HEK293 (cell line): ENCODE measurements at regions not wholly inside any gene's neighbourhood (a gene's known extent, or its start where the extent isn't known, plus 50 kb on each side); places are given as distances from the start of the nearest gene placed in this dataset.

Source experiments
- CTCF ChIA-PET: fragments of 350-600 bp; formaldehyde crosslinking; extraction: SDS; loops from one replicate; lab custom pipeline; 2021; ENCODE audit warnings: antibody characterized with exemption; lab: Yijun Ruan, JAX
- POLR2A ChIA-PET: fragments of 300-600 bp; formaldehyde crosslinking; extraction: SDS; loops from one replicate; lab custom pipeline; 2020; ENCODE audit warnings: antibody characterized with exemption, inconsistent platforms; lab: Yijun Ruan, JAX
- H3K27ac ChIP-seq: fragments of 200-500 bp; sonication (Bioruptor generic); 2 replicates; pipeline ENCODE4 v1.5.1; 2014; ENCODE audit warnings: low read depth, low read length, control low read depth, inconsistent platforms; ENCODE audit errors: extremely low read depth
- H3K36me3 ChIP-seq, 2 experiments: fragments of 200-500 bp in 1 of 2; sonication (Bioruptor generic) in 1 of 2; 1 replicate in 1 of 2; 2 replicates in 1 of 2; pipeline ENCODE4 v1.5.1; 2014 to 2017; ENCODE audit warnings: inconsistent platforms in 2 of 2, low read length in 2 of 2; ENCODE audit not compliant: control insufficient read depth in 2 of 2, insufficient read depth in 1 of 2
- H3K4me1 ChIP-seq: fragments of 200-500 bp; sonication (Bioruptor generic); 2 replicates; pipeline ENCODE4 v1.5.1; 2014; ENCODE audit warnings: mild to moderate bottlenecking, low read length, inconsistent platforms; ENCODE audit not compliant: control insufficient read depth, insufficient read depth
- H3K4me3 ChIP-seq: 2 replicates; pipeline ENCODE4 v1.5.1; 2011; ENCODE audit warnings: low read depth, mild to moderate bottlenecking, control low read depth, low read length, moderate library complexity
- H3K9me3 ChIP-seq: fragments of 200-500 bp; sonication (Bioruptor generic); 2 replicates; pipeline ENCODE4 v1.5.1; 2014; ENCODE audit warnings: low read depth, low read length, inconsistent platforms; ENCODE audit not compliant: control insufficient read depth, insufficient read depth
- GLI4 ChIP-seq: fragments of 450-650 bp; formaldehyde crosslinking; IDR thresholded peaks from 2 replicates; pipeline ENCODE4 v1.5.1; 2016; ENCODE audit warnings: missing biosample characterization, missing genetic modification characterization
- HOXC10 ChIP-seq: sonication (generic); formaldehyde crosslinking; IDR thresholded peaks from 2 replicates; pipeline ENCODE4 v1.8.1; 2023; ENCODE audit warnings: mild to moderate bottlenecking, missing genetic modification reagents
- KLF7 ChIP-seq: fragments of 450-650 bp; formaldehyde crosslinking; IDR thresholded peaks from 2 replicates; pipeline ENCODE4 v1.5.1; 2016; ENCODE audit warnings: missing biosample characterization, missing genetic modification characterization, borderline replicate concordance
- KLF8 ChIP-seq: fragments of 450-650 bp; formaldehyde crosslinking; IDR thresholded peaks from 2 replicates; pipeline ENCODE4 v1.5.1; 2016; ENCODE audit warnings: missing biosample characterization, missing genetic modification characterization
- SP2 ChIP-seq: fragments of 450-650 bp; formaldehyde crosslinking; IDR thresholded peaks from 2 replicates; pipeline ENCODE4 v1.5.1; 2016; ENCODE audit warnings: missing biosample characterization, missing genetic modification characterization
- ZIC2 ChIP-seq: fragments of 450-650 bp; formaldehyde crosslinking; IDR thresholded peaks from 2 replicates; pipeline ENCODE4 v1.5.1; 2016; ENCODE audit warnings: missing biosample characterization, missing genetic modification characterization
- ZNF121 ChIP-seq: fragments of 450-650 bp; formaldehyde crosslinking; IDR thresholded peaks from 2 replicates; pipeline ENCODE4 v1.5.1; 2016; ENCODE audit warnings: missing biosample characterization, missing genetic modification characterization
- ZNF140 ChIP-seq: fragments of 450-650 bp; formaldehyde crosslinking; IDR thresholded peaks from 2 replicates; pipeline ENCODE4 v1.5.1; 2016; ENCODE audit warnings: missing biosample characterization, missing genetic modification characterization
- ZNF175 ChIP-seq: fragments of 450-650 bp; formaldehyde crosslinking; IDR thresholded peaks from 2 replicates; pipeline ENCODE4 v1.5.1; 2016; ENCODE audit warnings: missing biosample characterization, missing genetic modification characterization
- ZNF416 ChIP-seq: fragments of 450-650 bp; formaldehyde crosslinking; IDR thresholded peaks from 2 replicates; pipeline ENCODE4 v1.5.1; 2016; ENCODE audit warnings: missing biosample characterization, missing genetic modification characterization
- ZNF560 ChIP-seq: fragments of 450-650 bp; formaldehyde crosslinking; IDR thresholded peaks from 2 replicates; pipeline ENCODE4 v1.5.1; 2017; ENCODE audit warnings: missing biosample characterization, missing genetic modification characterization, borderline replicate concordance
- ZNF561 ChIP-seq: fragments of 450-650 bp; IDR thresholded peaks from 2 replicates; pipeline ENCODE4 v1.5.1; 2018; ENCODE audit warnings: missing biosample characterization, missing genetic modification characterization, borderline replicate concordance
- ZNF596 ChIP-seq: fragments of 450-650 bp; IDR thresholded peaks from 2 replicates; pipeline ENCODE4 v1.5.0; 2018; ENCODE audit warnings: missing biosample characterization, mild to moderate bottlenecking, missing genetic modification characterization, moderate library complexity
- ZNF600 ChIP-seq: fragments of 450-650 bp; formaldehyde crosslinking; IDR thresholded peaks from 2 replicates; pipeline ENCODE4 v1.5.1; 2016; ENCODE audit warnings: missing biosample characterization, missing genetic modification characterization
- ZNF654 ChIP-seq: fragments of 450-650 bp; formaldehyde crosslinking; IDR thresholded peaks from 2 replicates; pipeline ENCODE4 v1.5.1; 2016; ENCODE audit warnings: low read depth, missing biosample characterization, missing genetic modification characterization
- ZNF658 ChIP-seq: fragments of 450-650 bp; formaldehyde crosslinking; IDR thresholded peaks from 2 replicates; pipeline ENCODE4; 2016; ENCODE audit warnings: missing biosample characterization, missing genetic modification characterization
- ZNF747 ChIP-seq: fragments of 450-650 bp; formaldehyde crosslinking; IDR thresholded peaks from 2 replicates; pipeline ENCODE4 v1.5.1; 2016; ENCODE audit warnings: missing biosample characterization, missing genetic modification characterization
- ZSCAN30 ChIP-seq: fragments of 450-650 bp; IDR thresholded peaks from 2 replicates; pipeline ENCODE4 v1.5.1; 2018; ENCODE audit warnings: missing biosample characterization, mild to moderate bottlenecking, missing genetic modification characterization, moderate library complexity
- TF ChIP-seq, protein P1 (sequence below): sonication (generic); formaldehyde crosslinking; IDR thresholded peaks from 2 replicates; pipeline ENCODE4 v1.8.1; 2022; ENCODE audit warnings: mild to moderate bottlenecking, moderate library complexity, missing genetic modification reagents
- TF ChIP-seq, protein P2 (sequence below): fragments of 450-650 bp; formaldehyde crosslinking; IDR thresholded peaks from 2 replicates; pipeline ENCODE4 v1.5.1; 2017; ENCODE audit warnings: missing biosample characterization, missing genetic modification characterization
- TF ChIP-seq, protein P3 (sequence below): fragments of 450-650 bp; formaldehyde crosslinking; IDR thresholded peaks from 2 replicates; pipeline ENCODE4 v1.5.1; 2016; ENCODE audit warnings: missing biosample characterization, missing genetic modification characterization, borderline replicate concordance
- TF ChIP-seq, protein P4 (sequence below): fragments of 450-650 bp; formaldehyde crosslinking; IDR thresholded peaks from 2 replicates; pipeline ENCODE4 v1.5.1; 2016; ENCODE audit warnings: missing biosample characterization, missing genetic modification characterization
- TF ChIP-seq, protein P5 (sequence below): fragments of 450-650 bp; formaldehyde crosslinking; IDR thresholded peaks from 2 replicates; pipeline ENCODE4 v1.5.1; 2016; ENCODE audit warnings: missing biosample characterization, missing genetic modification characterization
- TF ChIP-seq, protein P6 (sequence below): fragments of 450-650 bp; formaldehyde crosslinking; IDR thresholded peaks from 2 replicates; pipeline ENCODE4 v1.5.1; 2016; ENCODE audit warnings: missing biosample characterization, missing genetic modification characterization
- TF ChIP-seq, protein P7 (sequence below): fragments of 450-650 bp; formaldehyde crosslinking; IDR thresholded peaks from 2 replicates; pipeline ENCODE4 v1.5.1; 2016; ENCODE audit warnings: missing biosample characterization, missing genetic modification characterization

DNA sequence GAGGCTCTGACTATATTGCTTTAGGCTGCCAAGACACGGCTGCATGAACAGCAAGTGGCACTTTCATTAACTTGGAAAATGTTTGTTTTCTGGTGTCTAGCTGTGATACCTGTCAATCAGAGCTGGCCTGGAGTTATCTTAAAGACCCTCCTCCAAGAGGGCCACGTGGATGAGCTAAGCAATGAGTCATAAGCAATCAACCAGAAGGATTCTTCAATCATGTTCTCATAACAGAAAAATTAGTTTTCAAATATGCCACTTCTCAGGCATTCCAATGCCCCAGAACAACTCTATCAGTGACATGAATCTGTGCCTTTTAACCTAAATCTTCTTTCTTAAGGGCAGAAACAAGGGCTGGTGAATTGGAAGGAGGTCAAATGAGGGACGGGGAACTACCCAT lies 283.0 kb downstream of the HTR1B start:
- Histone ChIP-seq H3K9me3 (no peaks in the 10 kb centered on the region; the same call in 1 of the 2 replicates), H3K4me3 (no peak overlapping the region), H3K4me1 (no peaks in the 10 kb centered on the region), H3K27ac (no peak overlapping the region), H3K36me3 (no peaks in the 10 kb centered on the region)
- CTCF ChIA-PET: no interaction called here
- POLR2A ChIA-PET: no interaction called here
- no peak for TF ChIP-seq SP2
- TF ChIP-seq, protein P1, sequence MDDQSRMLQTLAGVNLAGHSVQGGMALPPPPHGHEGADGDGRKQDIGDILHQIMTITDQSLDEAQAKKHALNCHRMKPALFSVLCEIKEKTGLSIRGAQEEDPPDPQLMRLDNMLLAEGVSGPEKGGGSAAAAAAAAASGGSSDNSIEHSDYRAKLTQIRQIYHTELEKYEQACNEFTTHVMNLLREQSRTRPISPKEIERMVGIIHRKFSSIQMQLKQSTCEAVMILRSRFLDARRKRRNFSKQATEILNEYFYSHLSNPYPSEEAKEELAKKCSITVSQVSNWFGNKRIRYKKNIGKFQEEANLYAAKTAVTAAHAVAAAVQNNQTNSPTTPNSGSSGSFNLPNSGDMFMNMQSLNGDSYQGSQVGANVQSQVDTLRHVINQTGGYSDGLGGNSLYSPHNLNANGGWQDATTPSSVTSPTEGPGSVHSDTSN (CRISPR knock-in tag): no peak
- TF ChIP-seq HOXC10 (CRISPR knock-in tag): no peak
- TF ChIP-seq ZNF600: no peak
- no peak for TF ChIP-seq ZNF561
- TF ChIP-seq, protein P2, sequence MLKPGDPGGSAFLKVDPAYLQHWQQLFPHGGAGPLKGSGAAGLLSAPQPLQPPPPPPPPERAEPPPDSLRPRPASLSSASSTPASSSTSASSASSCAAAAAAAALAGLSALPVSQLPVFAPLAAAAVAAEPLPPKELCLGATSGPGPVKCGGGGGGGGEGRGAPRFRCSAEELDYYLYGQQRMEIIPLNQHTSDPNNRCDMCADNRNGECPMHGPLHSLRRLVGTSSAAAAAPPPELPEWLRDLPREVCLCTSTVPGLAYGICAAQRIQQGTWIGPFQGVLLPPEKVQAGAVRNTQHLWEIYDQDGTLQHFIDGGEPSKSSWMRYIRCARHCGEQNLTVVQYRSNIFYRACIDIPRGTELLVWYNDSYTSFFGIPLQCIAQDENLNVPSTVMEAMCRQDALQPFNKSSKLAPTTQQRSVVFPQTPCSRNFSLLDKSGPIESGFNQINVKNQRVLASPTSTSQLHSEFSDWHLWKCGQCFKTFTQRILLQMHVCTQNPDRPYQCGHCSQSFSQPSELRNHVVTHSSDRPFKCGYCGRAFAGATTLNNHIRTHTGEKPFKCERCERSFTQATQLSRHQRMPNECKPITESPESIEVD: no peak
- no peak for TF ChIP-seq ZNF175 (tag by site-specific recombination)
- no peak for TF ChIP-seq GLI4 (tag by site-specific recombination)
- no peak for TF ChIP-seq ZNF596
- TF ChIP-seq, protein P3, sequence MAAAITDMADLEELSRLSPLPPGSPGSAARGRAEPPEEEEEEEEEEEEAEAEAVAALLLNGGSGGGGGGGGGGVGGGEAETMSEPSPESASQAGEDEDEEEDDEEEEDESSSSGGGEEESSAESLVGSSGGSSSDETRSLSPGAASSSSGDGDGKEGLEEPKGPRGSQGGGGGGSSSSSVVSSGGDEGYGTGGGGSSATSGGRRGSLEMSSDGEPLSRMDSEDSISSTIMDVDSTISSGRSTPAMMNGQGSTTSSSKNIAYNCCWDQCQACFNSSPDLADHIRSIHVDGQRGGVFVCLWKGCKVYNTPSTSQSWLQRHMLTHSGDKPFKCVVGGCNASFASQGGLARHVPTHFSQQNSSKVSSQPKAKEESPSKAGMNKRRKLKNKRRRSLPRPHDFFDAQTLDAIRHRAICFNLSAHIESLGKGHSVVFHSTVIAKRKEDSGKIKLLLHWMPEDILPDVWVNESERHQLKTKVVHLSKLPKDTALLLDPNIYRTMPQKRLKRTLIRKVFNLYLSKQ (tag by site-specific recombination): no peak
- TF ChIP-seq ZNF658 (tag by site-specific recombination): no peak
- no peak for TF ChIP-seq ZNF654 (tag by site-specific recombination)
- TF ChIP-seq, protein P4, sequence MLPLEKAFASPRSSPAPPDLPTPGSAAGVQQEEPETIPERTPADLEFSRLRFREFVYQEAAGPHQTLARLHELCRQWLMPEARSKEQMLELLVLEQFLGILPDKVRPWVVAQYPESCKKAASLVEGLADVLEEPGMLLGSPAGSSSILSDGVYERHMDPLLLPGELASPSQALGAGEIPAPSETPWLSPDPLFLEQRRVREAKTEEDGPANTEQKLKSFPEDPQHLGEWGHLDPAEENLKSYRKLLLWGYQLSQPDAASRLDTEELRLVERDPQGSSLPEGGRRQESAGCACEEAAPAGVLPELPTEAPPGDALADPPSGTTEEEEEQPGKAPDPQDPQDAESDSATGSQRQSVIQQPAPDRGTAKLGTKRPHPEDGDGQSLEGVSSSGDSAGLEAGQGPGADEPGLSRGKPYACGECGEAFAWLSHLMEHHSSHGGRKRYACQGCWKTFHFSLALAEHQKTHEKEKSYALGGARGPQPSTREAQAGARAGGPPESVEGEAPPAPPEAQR: no peak
- no peak for TF ChIP-seq ZNF747

DNA sequence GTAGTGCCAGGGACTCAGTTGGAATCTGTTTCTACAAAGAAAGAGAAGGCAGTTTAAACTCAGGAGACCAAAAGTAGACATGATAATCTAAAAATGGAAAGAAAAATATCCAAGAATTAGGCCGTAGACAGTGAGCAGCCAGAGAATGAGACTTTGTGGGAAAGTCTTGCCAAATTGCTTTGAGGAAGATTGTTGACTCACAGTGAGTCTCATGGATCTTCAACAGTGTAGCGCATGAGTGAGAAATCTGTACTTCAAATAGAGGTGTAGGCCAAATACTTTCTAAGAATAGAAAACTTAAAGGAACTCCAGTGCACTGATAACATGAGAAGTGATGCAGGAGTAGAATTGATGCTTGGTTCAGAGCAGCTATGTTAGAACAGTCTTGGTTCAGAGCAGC lies 284.5 kb downstream of the HTR1B start:
- H3K4me3 ChIP-seq: no peak overlapping the region
- H3K9me3 ChIP-seq: no peaks in the 10 kb centered on the region; the same call in 1 of the 2 replicates
- ChIA-PET CTCF (no interaction called here), POLR2A (no interaction called here)
- no peaks in the 10 kb centered on the region for H3K4me1 ChIP-seq
- no peaks in the 10 kb centered on the region for H3K36me3 ChIP-seq
- no peak overlapping the region for H3K27ac ChIP-seq
- TF ChIP-seq ZNF121 (tag by site-specific recombination): no peak
- no peak for TF ChIP-seq ZNF140 (tag by site-specific recombination)
- TF ChIP-seq ZSCAN30: no peak
- no peak for TF ChIP-seq ZIC2 (tag by site-specific recombination)
- TF ChIP-seq KLF8 (tag by site-specific recombination): no peak
- TF ChIP-seq, protein P5, sequence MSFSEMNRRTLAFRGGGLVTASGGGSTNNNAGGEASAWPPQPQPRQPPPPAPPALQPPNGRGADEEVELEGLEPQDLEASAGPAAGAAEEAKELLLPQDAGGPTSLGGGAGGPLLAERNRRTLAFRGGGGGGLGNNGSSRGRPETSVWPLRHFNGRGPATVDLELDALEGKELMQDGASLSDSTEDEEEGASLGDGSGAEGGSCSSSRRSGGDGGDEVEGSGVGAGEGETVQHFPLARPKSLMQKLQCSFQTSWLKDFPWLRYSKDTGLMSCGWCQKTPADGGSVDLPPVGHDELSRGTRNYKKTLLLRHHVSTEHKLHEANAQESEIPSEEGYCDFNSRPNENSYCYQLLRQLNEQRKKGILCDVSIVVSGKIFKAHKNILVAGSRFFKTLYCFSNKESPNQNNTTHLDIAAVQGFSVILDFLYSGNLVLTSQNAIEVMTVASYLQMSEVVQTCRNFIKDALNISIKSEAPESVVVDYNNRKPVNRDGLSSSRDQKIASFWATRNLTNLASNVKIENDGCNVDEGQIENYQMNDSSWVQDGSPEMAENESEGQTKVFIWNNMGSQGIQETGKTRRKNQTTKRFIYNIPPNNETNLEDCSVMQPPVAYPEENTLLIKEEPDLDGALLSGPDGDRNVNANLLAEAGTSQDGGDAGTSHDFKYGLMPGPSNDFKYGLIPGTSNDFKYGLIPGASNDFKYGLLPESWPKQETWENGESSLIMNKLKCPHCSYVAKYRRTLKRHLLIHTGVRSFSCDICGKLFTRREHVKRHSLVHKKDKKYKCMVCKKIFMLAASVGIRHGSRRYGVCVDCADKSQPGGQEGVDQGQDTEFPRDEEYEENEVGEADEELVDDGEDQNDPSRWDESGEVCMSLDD (tag by site-specific recombination): no peak
- TF ChIP-seq, protein P6, sequence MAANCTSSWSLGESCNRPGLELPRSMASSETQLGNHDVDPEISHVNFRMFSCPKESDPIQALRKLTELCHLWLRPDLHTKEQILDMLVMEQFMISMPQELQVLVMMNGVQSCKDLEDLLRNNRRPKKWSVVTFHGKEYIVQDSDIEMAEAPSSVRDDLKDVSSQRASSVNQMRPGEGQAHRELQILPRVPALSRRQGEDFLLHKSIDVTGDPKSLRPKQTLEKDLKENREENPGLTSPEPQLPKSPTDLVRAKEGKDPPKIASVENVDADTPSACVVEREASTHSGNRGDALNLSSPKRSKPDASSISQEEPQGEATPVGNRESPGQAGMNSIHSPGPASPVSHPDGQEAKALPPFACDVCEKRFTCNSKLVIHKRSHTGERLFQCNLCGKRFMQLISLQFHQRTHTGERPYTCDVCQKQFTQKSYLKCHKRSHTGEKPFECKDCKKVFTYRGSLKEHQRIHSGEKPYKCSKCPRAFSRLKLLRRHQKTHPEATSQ (tag by site-specific recombination): no peak
- TF ChIP-seq, protein P7, sequence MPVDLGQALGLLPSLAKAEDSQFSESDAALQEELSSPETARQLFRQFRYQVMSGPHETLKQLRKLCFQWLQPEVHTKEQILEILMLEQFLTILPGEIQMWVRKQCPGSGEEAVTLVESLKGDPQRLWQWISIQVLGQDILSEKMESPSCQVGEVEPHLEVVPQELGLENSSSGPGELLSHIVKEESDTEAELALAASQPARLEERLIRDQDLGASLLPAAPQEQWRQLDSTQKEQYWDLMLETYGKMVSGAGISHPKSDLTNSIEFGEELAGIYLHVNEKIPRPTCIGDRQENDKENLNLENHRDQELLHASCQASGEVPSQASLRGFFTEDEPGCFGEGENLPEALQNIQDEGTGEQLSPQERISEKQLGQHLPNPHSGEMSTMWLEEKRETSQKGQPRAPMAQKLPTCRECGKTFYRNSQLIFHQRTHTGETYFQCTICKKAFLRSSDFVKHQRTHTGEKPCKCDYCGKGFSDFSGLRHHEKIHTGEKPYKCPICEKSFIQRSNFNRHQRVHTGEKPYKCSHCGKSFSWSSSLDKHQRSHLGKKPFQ: no peak
- no peak for TF ChIP-seq ZNF560
- no peak for TF ChIP-seq KLF7
- TF ChIP-seq ZNF416 (tag by site-specific recombination): no peak
